T-cell (primary cell): ENCODE measurements at regions not wholly inside any gene's neighbourhood (a gene's known extent, or its start where the extent isn't known, plus 50 kb on each side); places are given as distances from the start of the nearest gene placed in this dataset.

ENCODE experiments used
- ATAC-seq, 4 experiments: fragments of 200-7000 bp in 3 of 4; fragments of 150-1000 bp in 1 of 4; cut with Tn5 transposase; replicated peaks in 1 of 4; 1 replicate in 3 of 4; 2 replicates in 1 of 4; pipeline ENCODE4 v1.10.0; 2021; ENCODE audit warnings: moderate library complexity in 3 of 4, mild to moderate bottlenecking in 2 of 4, moderate number of reproducible peaks in 1 of 4
- CTCF ChIA-PET, 2 donors: fragments of 300-600 bp; sonication (Branson Sonifier 250); formaldehyde crosslinking; loops; one replicate each; lab custom pipeline; 2022; ENCODE audit warnings: antibody characterized with exemption in 2 of 2; lab: Charles Lee
- POLR2A ChIA-PET, 2 donors: fragments of 300-600 bp; sonication (Branson Sonifier 250); formaldehyde crosslinking; loops; one replicate each; lab custom pipeline; 2022; ENCODE audit warnings: antibody characterized with exemption in 2 of 2; lab: Charles Lee
- DNase-seq, 35 experiments: peaks; one replicate each; pipeline versions ENCODE4 v3.0.0 to v3.0.0-alpha.2; 2013 to 2023
- H3K27ac ChIP-seq: one replicate; pipeline ENCODE4 v1.5.1; 2013; ENCODE audit warnings: low read length
- H3K27me3 ChIP-seq, 2 experiments: replicated peaks in 1 of 2; 1 replicate in 1 of 2; 2 replicates in 1 of 2; pipeline versions ENCODE4 v1.6.1 to v1.7.0; 2013; ENCODE audit warnings: low read length in 1 of 2, mixed read lengths in 1 of 2; ENCODE audit not compliant: control insufficient read depth in 2 of 2, insufficient read depth in 2 of 2; ENCODE audit errors: extremely low read depth in 1 of 2
- H3K36me3 ChIP-seq, 2 donors: 1 replicate in 1 of 2; 2 replicates in 1 of 2; pipeline versions ENCODE4 v1.6.1 to v1.7.0; 2013; ENCODE audit warnings: low read length in 1 of 2; ENCODE audit not compliant: control insufficient read depth in 2 of 2, insufficient read depth in 1 of 2; ENCODE audit errors: extremely low read depth in 1 of 2
- H3K4me1 ChIP-seq, 2 experiments: 1 replicate in 1 of 2; 2 replicates in 1 of 2; pipeline versions ENCODE4 v1.6.1 to v1.7.0; 2013; ENCODE audit warnings: low read length in 2 of 2, mixed read lengths in 1 of 2; ENCODE audit not compliant: insufficient read depth in 2 of 2, control insufficient read depth in 1 of 2; ENCODE audit errors: extremely low read depth in 1 of 2
- H3K4me3 ChIP-seq, 2 donors: 1 replicate in 1 of 2; 2 replicates in 1 of 2; pipeline versions ENCODE4 v1.5.1 to v1.7.0; 2013; ENCODE audit warnings: mild to moderate bottlenecking in 2 of 2, low read length in 1 of 2, moderate library complexity in 1 of 2; ENCODE audit not compliant: control insufficient read depth in 1 of 2; ENCODE audit errors: extremely low read depth in 1 of 2
- H3K9me3 ChIP-seq: 2 replicates; pipeline ENCODE4 v1.7.0; 2013
- H3K27ac Mint-ChIP-seq, 2 donors: one replicate each; pipeline ENCODE4 v1.8.0; 2020 to 2021; ENCODE audit warnings: mild to moderate bottlenecking in 2 of 2, mixed read lengths in 2 of 2
- H3K27me3 Mint-ChIP-seq, 2 donors: one replicate each; pipeline ENCODE4 v1.8.0; 2021 to 2022; ENCODE audit warnings: mixed read lengths in 2 of 2
- H3K36me3 Mint-ChIP-seq: one replicate; pipeline ENCODE4 v1.8.0; 2021; ENCODE audit warnings: mixed read lengths
- H3K4me1 Mint-ChIP-seq, 3 donors: one replicate each; pipeline ENCODE4 v1.8.0; 2020 to 2022; ENCODE audit warnings: mixed read lengths in 3 of 3, mild to moderate bottlenecking in 1 of 3
- H3K4me3 Mint-ChIP-seq, 3 donors: one replicate each; pipeline ENCODE4 v1.8.0; 2020 to 2022; ENCODE audit warnings: mild to moderate bottlenecking in 3 of 3, mixed read lengths in 3 of 3, moderate library complexity in 3 of 3
- H3K9me3 Mint-ChIP-seq, 3 donors: one replicate each; pipeline ENCODE4 v1.8.0; 2020 to 2022; ENCODE audit warnings: mixed read lengths in 3 of 3
- WGBS: methylation state at CpG from one replicate; pipeline ENCODE4 v1.1.5; 2013; ENCODE audit warnings: missing lambda C conversion rate; ENCODE audit not compliant: insufficient coverage; 5-methylcytosine and 5-hydroxymethylcytosine counted together

DNA sequence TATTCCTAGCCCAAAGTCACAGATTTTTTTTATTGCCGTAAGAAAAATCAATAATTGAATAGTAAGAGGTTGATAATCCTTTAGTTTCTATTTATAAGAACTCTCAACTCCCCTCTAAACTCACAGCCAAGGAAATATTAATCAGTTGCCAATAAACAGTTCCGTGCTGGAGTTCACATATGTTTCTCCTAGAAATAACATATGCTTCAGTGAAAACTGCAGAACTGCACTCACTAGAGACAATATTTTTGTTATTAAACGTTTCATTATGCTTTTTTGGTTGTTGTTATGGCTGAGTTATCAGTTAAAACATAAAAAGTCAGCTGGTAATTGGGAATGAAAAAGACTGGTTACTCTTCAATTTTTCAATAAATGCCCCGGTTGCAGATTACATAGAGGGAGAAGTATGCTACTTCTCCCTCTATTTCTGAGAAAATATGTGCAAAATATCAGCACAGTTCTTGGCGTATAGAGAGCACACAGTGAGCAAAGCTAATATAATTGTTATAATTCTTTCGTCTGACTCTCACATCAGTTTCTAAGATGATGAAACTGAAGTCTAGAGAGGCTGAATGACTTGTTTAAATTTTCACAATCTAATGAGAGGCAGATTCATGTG lies 781.2 kb upstream of the GRM7 start:
- no peaks in the 10 kb centered on the region for H3K36me3 Mint-ChIP-seq

DNA sequence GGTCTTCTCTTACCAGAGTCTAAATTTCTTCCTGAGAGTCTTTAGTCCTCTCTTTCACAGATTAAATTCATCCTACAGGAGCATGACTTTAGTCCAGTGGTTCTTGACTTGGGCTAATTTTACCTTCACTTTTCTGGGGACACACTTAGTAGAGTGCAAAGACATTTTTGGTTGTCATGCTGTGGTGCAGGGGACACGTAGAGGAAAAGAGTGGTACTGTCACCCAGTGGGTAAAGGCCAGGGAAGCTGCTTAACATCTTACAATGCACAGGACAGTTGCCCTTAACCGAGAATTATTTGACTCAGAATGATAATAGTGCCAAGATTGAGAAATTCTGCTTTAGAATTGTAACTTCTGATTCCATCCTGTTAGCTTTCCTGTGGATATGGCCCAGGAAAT lies 772.5 kb upstream of the GRM7 start:
- no peak for DNase-seq
- Histone ChIP-seq H3K4me3 (no peak overlapping the region), H3K9me3 (no peaks in the 10 kb centered on the region), H3K4me1 (no peaks in the 10 kb centered on the region), H3K36me3 (no peaks in the 10 kb centered on the region), H3K27me3 (no peaks in the 10 kb centered on the region), H3K27ac (no peak overlapping the region)
- ChIA-PET CTCF (no interaction called here), POLR2A (no interaction called here)
- Mint-ChIP-seq H3K36me3 (no peaks in the 10 kb centered on the region), H3K27me3 (no peaks in the 10 kb centered on the region), H3K9me3 (peaks cover 0 to 15% (median 3%) of the 10 kb centered on the region in 3 donors), H3K27ac (no peak overlapping the region), H3K4me1 (no peaks in the 10 kb centered on the region), H3K4me3 (no peak overlapping the region)
- 45% methylated on average over 2 of the region's 2 CpGs for WGBS
- ATAC-seq = no peak

More for the DNA sequence above, 781.2 kb upstream of the GRM7 start:
- WGBS = no CpG with 5 or more reads among the region's 6 CpGs
- Histone ChIP-seq H3K36me3 (no peaks in the 10 kb centered on the region), H3K4me3 (no peak overlapping the region), H3K27ac (no peak overlapping the region), H3K9me3 (no peaks in the 10 kb centered on the region), H3K27me3 (no peaks in the 10 kb centered on the region), H3K4me1 (no peaks in the 10 kb centered on the region)
- H3K27me3 Mint-ChIP-seq = no peaks in the 10 kb centered on the region
- H3K4me1 Mint-ChIP-seq = no peaks in the 10 kb centered on the region
- ChIA-PET POLR2A (no interaction called here), CTCF (no interaction called here)
- H3K4me3 Mint-ChIP-seq = no peak overlapping the region
- ATAC-seq = no peak
- no peak for DNase-seq
- H3K27ac Mint-ChIP-seq = no peak overlapping the region
- H3K9me3 Mint-ChIP-seq = peaks cover 5 to 17% (median 11%) of the 10 kb centered on the region in 3 donors

DNA sequence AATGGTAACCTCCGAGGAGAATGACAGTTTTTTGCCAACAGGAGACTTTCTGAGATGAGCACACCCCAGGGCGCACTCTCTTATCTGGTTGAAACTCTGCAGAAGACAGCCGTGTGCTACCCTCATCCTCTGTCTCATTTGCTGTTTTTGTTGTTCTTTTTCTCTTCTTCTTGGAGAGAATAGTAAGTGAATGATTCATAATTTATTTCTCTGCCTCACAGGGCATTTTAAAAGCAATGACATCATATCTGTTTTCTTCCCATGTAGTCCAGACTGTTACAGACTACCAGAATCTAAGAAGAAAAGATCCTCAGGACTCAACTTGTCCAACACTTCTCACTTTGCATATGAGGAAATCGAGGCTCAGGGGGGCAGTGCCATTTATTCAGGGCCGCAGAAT lies 771.1 kb upstream of the GRM7 start:
- WGBS = 56% methylated on average over 2 of the region's 5 CpGs

DNA sequence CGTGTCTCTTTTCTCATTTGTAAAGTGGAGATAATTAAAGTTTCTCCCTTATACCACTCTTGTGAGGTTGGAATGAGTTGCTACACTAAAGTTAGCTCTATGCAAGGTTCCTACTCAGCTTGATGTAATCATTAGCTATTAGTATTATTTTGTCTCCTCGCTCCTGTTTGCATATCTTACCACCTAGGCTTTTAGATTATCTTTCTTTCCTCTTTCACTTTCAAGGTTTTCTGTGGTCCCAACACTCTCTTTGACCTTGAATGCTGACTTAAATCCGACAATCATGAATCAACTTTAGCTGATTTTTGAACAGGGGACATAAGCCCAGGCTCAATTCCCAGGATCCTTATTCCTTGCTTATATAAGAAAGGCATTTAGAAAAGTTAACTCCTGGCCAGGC lies 769.7 kb upstream of the GRM7 start:
- H3K27me3 ChIP-seq = no peaks in the 10 kb centered on the region
- H3K27ac ChIP-seq = no peak overlapping the region
- Mint-ChIP-seq H3K27me3 (no peaks in the 10 kb centered on the region), H3K4me1 (no peaks in the 10 kb centered on the region), H3K36me3 (no peaks in the 10 kb centered on the region), H3K9me3 (peaks cover 0 to 14% (median 0%) of the 10 kb centered on the region in 3 donors), H3K27ac (no peak overlapping the region), H3K4me3 (no peak overlapping the region)
- DNase-seq (no peak), ATAC-seq (no peak)
- H3K4me3 ChIP-seq = no peak overlapping the region
- no peaks in the 10 kb centered on the region for H3K36me3 ChIP-seq
- ChIA-PET POLR2A (no interaction called here), CTCF (no interaction called here)
- no peaks in the 10 kb centered on the region for H3K9me3 ChIP-seq
- no peaks in the 10 kb centered on the region for H3K4me1 ChIP-seq
- no CpG with 5 or more reads among the region's 3 CpGs for WGBS

More for the DNA sequence above, 771.1 kb upstream of the GRM7 start:
- H3K4me1 ChIP-seq = no peaks in the 10 kb centered on the region
- no peak overlapping the region for H3K4me3 Mint-ChIP-seq
- no peak overlapping the region for H3K27ac ChIP-seq
- POLR2A ChIA-PET = no interaction called here
- no peaks in the 10 kb centered on the region for H3K9me3 ChIP-seq
- CTCF ChIA-PET = no interaction called here
- no peaks in the 10 kb centered on the region for H3K27me3 Mint-ChIP-seq
- H3K4me3 ChIP-seq = no peak overlapping the region
- H3K36me3 ChIP-seq = no peaks in the 10 kb centered on the region
- no peak overlapping the region for H3K27ac Mint-ChIP-seq
- H3K9me3 Mint-ChIP-seq = peaks cover 0 to 14% (median 3%) of the 10 kb centered on the region in 3 donors
- ATAC-seq (no peak), DNase-seq (no peak)
- no peaks in the 10 kb centered on the region for H3K36me3 Mint-ChIP-seq
- H3K27me3 ChIP-seq = no peaks in the 10 kb centered on the region
- H3K4me1 Mint-ChIP-seq = no peaks in the 10 kb centered on the region

DNA sequence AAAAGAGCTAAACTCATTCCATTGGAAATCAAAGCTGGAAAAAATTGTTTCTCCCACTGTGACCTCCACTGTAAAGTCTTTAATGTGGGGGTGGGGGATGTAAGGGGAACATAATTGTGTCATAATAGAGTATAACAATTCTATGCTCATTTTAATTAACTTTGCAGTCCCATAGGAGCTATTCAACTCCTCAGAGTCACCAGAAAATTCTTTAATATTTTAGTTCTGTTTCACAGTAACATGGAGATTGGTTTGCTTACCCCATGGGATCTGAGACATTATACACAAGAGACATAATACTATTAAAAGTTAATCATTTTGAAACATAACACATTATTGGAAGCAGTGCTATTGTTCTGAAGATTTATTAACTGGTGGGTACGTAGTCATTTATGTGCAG lies 765.9 kb upstream of the GRM7 start:
- H3K4me3 ChIP-seq = no peak overlapping the region
- no peaks in the 10 kb centered on the region for H3K36me3 ChIP-seq
- POLR2A ChIA-PET = no interaction called here
- no peak overlapping the region for H3K27ac ChIP-seq
- H3K36me3 Mint-ChIP-seq = no peaks in the 10 kb centered on the region
- DNase-seq (no peak), ATAC-seq (no peak)
- H3K4me1 ChIP-seq = no peaks in the 10 kb centered on the region
- H3K4me3 Mint-ChIP-seq = no peak overlapping the region
- H3K9me3 Mint-ChIP-seq = peaks cover 0 to 12% (median 5%) of the 10 kb centered on the region in 3 donors
- CTCF ChIA-PET = no interaction called here
- H3K27ac Mint-ChIP-seq = no peak overlapping the region
- no peaks in the 10 kb centered on the region for H3K4me1 Mint-ChIP-seq
- no CpG with 5 or more reads among the region's 1 CpG for WGBS
- no peaks in the 10 kb centered on the region for H3K9me3 ChIP-seq
- H3K27me3 ChIP-seq = no peaks in the 10 kb centered on the region
- H3K27me3 Mint-ChIP-seq = no peaks in the 10 kb centered on the region

DNA sequence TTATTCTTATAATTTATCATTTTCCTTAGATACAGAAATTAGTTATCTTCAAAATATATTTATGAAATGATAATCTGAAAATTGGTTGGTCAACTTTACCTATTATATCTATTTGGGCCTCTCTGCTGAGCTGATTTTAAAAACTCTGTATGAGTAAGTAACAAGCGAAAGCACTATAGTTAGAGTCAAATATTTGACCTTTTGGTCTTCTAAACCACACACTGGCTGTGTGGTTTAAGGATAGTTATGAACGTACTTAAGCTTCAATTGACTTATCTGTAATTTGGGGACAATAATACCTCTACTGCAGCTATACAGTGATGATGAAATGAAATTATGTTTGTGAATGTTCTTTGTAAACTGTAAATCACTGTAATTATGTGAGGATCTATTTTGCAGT lies 763.9 kb upstream of the GRM7 start:
- no peaks in the 10 kb centered on the region for H3K36me3 ChIP-seq
- no peak for DNase-seq
- H3K4me3 ChIP-seq = no peak overlapping the region
- H3K27me3 Mint-ChIP-seq = no peaks in the 10 kb centered on the region
- no peaks in the 10 kb centered on the region for H3K9me3 ChIP-seq
- peaks cover 2 to 12% (median 5%) of the 10 kb centered on the region in 3 donors for H3K9me3 Mint-ChIP-seq
- no peaks in the 10 kb centered on the region for H3K27me3 ChIP-seq
- H3K27ac Mint-ChIP-seq = no peak overlapping the region
- POLR2A ChIA-PET = no interaction called here
- no peak for ATAC-seq
- H3K27ac ChIP-seq = no peak overlapping the region
- no peaks in the 10 kb centered on the region for H3K36me3 Mint-ChIP-seq
- CTCF ChIA-PET = no interaction called here
- no CpG with 5 or more reads among the region's 2 CpGs for WGBS
- H3K4me1 ChIP-seq = no peaks in the 10 kb centered on the region
- H3K4me1 Mint-ChIP-seq = no peaks in the 10 kb centered on the region
- no peak overlapping the region for H3K4me3 Mint-ChIP-seq

DNA sequence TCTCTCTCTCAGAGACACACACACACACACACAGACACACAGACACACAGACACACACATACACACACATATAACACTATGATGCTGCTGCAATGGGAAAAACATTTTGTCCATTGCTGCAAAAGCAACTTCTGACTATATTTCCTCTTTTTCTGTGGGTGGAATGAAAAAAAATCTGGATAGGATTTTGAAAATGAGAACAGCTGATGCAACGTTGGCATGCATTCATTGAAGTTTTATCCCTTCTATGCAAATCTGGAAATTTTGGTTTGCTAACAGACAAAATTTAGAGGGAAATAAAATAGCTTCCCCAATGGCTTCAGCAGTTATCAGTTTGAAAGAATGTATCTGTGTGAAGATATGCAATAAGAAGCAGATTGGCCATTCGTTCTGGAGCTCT lies 763.4 kb upstream of the GRM7 start:
- DNase-seq = no peak
- Mint-ChIP-seq H3K9me3 (peaks cover 3 to 13% (median 6%) of the 10 kb centered on the region in 3 donors), H3K4me1 (no peaks in the 10 kb centered on the region), H3K4me3 (no peak overlapping the region), H3K27ac (no peak overlapping the region), H3K27me3 (no peaks in the 10 kb centered on the region), H3K36me3 (no peaks in the 10 kb centered on the region)
- ChIA-PET CTCF (no interaction called here), POLR2A (no interaction called here)
- no CpG with 5 or more reads among the region's 2 CpGs for WGBS
- Histone ChIP-seq H3K27ac (no peak overlapping the region), H3K4me3 (no peak overlapping the region), H3K36me3 (no peaks in the 10 kb centered on the region), H3K4me1 (no peaks in the 10 kb centered on the region), H3K9me3 (no peaks in the 10 kb centered on the region), H3K27me3 (no peaks in the 10 kb centered on the region)
- no peak for ATAC-seq
